HK-2 (cell line): ENCODE measurements at regions not wholly inside any gene's neighbourhood (a gene's known extent, or its start where the extent isn't known, plus 50 kb on each side); places are given as distances from the start of the nearest gene placed in this dataset.

Experiments used
- DNase-seq: peaks from one replicate; pipeline ENCODE4 v3.0.0-alpha.2; 2018; ENCODE audit not compliant: unreplicated experiment

DNA sequence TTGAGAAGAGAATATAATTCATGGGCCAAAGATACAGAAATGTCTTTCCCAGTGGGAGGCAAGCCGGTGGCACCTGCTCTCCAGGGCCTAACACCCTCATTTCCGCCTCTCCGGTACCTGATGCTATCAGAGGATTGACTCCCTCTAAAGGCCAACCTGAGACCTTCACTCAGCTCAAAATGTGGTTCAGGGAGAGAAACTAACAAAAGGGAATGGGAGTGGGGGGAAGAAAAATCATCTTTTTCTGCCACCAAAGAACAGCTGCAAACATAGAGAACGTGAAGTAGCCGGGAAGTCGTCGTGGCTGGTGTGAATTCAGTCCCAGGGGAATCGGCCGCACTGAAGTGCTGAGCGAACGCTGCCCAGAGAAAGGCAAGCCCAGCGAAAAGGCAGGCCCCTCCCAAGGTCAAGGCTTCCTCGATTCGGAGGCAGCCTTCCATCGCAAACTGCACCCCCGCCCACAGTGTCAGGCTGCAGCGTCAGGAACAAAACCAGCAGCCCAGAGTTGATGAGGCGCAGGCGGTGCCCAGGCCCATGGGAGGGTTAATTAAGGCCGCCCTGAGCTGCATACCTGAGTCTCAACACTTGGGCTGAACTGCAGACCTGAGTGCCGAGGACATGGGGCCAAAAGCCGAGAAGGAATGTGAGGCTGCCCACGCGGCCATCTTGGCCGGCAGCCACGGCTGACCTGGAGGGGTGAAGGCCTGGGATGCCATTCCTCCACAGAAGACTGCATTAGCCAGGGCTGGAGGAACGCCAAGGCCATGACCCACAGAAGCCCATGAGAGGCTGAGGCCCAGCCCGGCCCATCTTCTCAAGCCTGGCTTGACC lies 160.2 kb downstream of the PSMG1 start:
- DNase-seq: peak; percentile 20

DNA sequence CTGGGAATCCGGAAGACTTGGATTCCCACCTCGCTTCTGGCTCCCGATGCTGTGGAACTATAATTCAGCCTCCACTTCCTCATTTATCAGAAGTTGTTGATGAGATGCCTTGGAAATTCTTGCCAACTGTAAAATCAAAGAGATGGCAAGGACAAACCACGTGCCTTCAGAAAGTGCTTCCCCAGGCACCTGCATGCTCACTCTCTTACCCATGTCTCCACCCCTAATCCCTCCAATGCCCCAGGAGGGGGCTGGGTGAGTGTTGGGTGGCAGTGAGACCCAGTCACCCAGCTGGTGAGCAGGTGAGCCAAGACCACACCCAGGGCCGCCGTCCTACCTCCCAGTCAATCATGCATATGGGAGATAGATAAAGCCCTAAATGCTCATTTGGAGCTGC lies 160.8 kb downstream of the PSMG1 start:
- DNase-seq: no peak

DNA sequence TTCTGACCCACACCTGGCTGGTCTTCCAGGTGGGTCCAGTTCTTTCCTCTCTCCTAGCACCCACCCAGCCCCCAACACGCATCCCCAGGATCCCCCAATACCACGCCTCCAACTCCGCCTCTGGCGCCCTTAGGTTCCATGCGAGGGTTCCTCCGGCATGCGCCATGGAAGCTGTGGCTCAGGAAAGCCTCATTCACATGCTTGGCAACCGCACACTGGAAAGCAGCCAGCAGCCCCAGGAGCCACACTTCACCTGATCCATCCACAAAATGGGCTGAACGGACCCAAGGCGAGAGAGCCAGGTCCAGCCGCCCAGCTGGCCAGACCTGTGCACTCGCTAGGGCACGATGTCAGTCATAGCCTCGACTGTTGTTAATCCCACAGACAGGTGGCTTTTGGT lies 161.2 kb downstream of the PSMG1 start:
- DNase-seq: no peak

DNA sequence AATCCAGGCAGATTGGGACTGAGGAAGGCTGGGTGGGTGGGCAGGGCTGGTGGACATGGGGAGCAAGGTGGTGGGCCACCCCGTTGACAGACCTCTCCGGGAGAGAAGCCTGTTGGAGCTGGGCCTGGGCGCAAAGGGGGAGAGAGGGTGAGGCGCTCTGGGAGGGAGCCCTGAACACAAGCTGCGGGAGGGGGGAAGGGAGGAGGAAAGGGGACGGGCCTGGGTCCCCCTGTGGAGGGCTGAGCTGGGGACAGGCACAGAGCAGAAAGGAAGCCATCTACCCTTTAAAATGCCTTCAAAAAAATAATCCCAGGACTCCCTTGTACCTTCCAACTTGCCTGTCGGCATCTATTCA lies 161.8 kb downstream of the PSMG1 start:
- DNase-seq: no peak

DNA sequence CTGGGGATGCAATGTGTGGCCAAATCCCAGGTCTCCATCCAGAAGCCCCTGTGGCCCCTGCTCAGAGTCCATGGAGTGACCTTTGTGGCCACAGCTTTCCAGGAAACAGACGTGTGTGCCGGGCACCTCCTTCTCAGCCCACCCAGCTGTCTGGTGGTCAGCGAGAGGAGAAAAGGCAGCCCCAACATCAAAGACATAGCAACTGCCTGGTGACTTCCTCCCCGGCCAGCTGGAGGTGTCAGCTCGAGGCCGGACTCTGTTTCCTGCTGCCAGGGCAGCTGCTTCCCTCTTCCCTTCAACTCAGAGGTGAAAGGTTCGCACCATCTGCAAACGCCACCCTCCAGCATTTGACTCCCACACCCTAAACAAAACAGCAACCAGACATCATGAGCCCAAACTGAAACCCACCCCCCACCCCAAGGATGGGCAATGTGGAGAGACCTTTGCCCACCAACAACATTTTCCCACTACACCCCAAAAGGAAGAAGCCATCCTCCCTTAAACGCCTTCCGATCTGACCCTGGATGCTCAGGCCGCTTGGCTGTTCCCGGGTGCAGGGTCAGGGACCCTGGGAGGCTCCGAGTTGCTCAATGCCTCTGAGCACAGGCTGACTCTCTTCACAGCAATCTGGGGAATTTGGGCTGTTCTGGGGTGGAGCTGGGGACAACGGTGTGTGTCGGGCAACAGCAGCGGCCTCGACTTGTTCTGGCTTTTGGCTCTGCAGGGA lies 162.3 kb downstream of the PSMG1 start:
- DNase-seq: no peak

DNA sequence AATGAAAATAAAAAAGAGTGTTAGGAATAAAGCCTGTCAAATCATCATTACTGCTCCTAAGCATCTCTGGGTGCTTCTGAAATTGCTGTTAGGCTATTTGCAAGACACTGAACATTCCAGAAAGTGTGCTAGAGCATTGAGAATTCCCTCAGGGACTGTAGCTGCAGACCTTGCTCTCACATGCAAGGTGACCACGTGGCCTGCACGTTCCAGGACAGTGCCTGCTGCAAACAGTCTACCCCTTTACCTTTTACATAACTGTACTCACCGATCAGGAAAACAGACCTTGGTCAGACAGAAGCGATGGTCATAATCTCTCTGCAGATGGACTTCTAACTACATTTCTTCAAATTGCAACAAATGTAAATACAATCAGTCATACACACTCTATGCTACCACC lies 164.5 kb downstream of the PSMG1 start:
- no peak for DNase-seq

DNA sequence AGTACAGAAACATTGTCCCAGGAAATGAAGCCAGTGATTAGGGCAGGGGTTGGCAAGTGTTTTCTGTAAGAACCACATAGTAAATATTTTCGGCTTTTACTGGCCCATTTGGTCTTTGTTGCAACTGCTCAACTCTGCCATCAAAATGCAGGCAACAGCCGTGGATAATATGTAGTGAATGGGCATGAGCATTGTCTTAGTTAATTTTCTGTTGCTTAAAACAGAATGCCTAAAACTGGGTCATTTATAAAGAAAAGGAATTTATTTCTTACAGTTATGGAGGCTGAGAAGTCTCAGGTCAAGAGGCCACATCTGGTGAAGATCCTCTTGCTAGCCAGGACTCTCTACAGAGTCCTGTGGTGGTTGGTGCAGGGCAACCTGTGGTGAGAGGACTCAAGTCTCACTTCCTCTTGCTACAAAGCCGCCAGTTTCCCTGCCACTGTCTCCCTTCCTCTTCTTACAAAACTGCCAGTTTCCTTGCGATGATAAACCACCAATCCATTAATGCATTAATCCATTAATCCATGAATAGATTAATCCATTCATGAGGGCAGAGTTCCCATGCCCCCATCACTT lies 166.4 kb downstream of the PSMG1 start:
- DNase-seq: no peak

DNA sequence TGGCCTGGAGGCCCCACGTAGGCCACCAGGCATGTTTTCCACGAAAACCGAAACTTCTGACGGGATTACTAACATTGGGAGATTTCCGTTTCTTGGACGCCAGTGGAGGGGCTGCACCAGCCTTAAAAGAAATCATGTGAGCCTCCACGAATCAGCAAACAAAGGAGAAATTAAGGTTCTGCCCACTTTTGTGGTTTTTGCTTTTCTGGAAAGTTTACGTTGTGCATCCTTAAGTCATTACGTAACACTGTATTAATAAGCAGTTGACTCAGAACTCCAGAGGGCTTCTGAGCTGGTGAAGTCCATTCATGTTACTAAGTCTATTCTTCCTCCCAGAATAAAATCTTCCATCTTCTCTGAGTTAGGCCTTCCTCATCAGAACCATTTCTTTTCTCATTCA lies 168.5 kb downstream of the PSMG1 start:
- no peak for DNase-seq

DNA sequence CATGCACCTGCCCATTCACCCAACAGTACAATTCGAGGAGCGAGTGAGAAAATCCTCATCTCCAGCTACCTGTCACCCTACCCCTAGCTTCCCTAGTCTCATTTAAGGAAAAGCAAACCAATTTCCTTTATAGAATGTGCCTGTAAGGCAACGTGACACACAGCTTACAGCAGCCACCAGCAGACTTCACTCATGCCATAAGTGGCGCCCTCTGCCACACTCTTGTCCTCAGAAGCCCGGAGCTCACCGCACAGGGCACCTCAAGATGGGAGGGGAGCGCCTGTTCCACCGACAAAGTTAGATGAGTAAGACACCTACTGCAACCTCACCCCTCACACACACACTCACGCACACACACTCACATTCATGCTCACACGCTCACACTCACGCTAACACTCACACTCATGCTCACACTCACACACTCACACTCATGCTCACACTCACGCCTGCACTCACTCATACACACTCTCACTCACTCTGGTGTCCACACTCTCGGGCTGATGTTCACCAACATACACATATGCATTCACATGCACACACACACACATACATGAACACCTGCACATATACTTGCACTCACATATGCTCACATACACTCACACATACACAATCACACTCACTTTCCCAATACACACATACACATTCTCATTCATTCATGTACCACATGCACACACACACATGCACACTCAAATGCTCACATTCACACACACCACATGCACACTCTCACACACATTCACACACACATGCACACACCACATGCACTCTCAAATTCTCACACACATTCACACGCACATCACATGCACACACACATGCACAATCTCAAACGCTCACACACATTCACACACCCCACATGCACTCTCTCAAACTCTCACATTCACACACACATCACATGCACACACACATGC lies 170.7 kb downstream of the PSMG1 start:
- DNase-seq: no peak

DNA sequence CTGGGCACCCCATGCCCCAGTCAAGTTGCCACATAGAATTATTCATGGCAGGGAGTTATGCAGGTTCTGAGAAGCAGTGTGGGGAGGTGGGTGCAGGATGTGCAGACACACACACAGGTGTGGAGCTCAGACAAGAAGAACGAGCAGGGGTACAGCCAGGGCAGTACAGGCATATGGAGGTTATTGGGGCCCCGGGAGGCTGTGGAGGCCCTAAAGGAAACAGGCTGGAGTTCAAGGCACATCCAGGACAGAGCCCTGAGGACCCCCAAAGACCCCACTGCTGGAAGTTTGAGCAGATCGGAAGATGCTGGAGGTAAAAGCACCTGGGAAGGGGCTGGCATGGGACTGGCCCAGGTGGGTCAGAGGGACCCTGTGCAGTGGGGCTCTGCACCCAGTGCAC lies 171.3 kb downstream of the PSMG1 start:
- no peak for DNase-seq

DNA sequence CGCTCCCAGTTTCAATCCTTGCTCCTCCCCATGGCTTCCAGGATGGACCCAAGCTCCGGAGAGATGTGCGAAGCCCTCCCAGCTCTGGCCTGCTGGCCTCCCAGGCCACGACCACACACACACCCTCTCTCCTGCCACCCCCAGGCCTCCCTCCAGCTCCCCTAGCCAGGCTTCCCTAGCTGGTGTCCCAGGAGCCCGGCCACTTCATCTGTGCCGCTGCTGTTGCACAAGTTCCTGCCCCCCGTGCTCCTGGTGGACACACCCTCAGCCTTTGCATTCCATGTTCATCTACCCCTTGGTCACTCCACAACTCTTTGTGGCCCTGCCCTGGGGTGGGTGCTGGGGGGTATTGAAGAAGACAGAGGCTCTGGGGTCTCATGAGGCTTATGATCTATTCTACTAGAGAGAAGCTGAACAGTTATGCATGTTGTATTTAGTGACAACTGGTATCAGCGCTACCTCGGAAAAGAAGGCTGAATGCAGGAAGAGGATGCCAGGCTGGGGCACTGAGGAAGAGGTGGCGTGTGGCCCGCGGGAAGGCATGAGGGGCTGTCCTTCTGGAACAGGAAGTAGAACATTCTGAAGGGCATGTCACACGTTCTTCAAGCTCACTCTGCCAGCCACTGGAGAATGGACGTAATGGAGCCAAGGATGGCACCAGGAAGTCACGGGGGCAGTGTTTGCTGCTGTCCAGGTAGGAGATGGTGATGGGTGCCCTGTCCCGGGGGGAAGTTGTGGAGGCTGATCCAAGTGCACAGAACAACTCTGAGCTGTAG lies 172.4 kb downstream of the PSMG1 start:
- DNase-seq: no peak

DNA sequence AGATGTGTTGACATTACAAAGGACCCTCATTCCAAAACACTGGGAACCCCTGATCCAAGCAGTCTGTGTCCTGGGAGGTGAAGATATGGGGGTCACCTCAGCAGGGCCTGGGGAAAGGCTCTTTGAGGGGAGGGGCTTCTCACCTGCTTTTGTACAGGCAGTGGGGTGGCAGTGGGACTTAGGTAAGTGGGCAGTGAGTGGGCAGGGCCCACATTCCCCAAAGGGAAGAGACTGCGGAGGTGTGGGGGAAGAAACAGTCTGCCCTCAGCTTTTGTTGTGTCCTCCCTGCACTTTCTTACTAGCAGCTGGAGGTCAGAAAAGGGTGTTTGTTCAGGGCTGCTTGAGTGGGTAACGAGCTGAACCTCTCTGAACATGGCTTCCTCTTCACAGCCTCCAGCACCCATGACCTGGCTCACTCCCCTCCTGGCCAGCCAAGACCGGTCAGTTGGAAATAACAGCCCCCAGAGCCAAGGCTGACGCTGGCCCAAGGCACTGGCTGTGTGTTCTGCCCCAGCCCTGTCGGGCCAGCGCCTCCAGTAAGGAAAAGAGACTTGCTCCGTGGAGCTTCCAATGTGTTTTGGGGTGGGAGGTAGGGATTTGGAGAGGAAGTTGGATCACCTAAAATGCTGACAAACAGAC lies 173.5 kb downstream of the PSMG1 start:
- no peak for DNase-seq

DNA sequence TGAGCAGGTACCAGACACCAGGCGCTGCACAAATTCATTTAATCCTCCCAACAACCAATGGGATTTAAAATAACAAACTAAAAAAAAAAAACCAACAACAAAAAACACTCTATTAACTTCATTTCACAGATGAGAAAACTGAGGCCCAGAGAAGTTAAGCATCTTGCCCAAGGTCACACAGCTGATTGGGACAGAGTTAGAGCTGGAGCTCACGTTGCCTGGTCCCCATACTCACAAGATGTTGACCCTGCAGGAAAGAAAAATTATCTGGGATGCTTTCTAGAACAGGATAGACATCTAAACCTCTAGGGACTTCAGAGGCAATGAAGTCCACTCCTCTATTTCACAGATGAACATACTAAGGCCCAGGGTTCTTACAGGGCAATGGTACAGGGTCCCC lies 175.3 kb downstream of the PSMG1 start:
- no peak for DNase-seq

DNA sequence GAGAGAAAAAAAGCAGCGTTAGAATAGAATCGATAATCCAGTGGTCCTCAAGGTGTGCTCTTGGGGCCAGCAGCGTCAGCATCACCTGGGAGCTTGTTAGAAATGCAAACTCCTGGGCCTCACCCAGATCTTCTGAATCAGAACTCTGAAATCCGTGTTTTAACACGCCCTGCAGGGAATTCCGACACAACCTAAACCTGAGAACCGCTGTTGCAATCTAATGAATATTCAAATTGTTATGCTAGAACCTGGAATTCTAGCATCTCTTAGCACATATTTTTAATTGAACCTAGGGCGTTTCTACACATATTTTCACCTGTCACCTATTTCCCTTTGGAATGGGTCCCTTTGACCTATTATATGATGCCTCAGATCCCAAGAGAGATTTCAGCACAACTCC lies 175.7 kb downstream of the PSMG1 start:
- DNase-seq: no peak

DNA sequence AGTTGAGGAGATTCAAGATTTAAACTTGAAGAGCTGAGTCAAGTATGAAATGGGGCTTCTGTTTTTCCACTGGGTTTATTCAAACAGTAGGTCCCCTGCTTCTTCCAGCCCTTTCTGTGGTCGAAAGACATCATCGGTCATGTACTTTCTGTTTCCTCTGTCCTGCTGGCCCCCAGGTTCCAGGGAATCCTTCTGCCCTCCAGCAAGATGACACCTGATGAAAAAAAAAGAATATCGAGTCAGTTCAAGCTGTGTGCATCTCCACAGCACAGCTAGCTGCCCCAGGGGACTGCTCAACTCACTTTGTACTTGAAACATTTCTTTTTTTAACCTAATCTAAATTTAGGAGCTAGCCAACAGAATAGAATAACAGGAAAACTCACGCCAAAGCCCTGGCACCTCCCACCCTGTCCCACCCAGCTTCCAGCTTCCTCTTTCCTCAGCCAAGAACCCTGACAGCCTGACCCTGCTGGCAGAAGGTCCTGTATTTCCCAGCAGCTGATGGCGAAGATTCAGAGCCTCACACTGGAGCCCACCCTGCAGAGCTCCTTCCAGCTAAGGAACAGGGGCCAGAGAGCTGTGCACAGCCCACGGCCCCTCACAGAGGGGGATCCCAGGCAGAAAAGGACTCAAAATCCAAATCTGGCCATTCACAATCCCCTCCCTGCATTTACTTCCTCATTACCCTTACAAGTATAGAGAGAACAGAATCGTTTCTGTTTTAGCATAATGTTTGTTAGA lies 176.5 kb downstream of the PSMG1 start:
- no peak for DNase-seq

DNA sequence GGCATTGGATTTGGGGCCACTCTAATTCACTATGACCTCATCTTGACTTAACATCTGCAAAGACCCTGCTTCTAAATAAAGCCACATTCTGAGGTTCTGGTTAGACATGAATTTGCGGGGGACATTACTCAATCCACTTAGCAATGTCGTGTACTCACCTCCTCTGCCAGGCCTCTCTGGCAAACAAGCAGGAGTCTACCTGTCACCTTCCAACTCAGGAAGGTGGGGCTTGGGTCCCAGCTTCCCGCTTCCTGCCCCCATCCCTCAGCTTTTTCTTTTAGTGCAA lies 177.8 kb downstream of the PSMG1 start:
- no peak for DNase-seq

DNA sequence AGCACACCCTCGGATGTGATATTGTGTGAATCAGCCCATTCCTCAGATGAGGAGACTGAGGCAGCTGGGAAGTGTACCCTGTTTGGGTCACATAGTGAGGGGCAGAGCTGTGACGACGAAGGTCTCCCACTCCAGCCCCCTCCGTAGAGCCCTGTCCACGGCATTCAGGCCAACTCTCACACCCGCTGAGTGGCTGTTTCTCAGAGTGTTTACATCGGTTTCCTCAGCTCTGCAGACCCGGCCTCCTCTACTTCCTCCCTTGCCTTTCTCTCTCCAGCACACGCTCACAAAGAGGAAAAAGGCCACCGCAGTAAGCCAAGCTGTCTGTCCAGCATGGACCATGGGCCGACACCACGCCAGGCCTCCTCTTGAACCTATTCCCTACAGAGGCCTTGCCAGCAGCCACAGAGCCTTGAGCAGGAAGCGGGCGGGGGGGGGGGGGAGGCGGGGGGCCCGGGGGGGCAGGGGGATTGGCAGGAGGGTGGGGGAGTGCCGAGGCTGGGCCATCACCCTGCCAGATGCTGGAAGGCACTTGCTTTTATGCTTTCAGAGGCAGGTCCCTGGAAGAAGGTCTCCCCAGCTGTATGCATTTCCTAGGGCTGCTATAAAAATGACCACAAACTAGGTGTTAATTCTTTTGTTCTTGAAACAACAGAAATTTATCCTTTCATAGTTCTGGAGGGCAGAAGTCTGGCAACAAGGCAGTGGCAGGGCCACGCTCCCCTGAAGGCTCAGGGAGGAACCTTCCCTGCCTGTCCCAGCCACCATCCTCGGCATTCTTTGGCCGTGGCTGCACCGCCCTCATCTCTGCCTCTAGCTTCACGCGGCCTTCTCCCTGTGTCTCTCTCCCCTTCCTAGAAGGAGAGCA lies 178.4 kb downstream of the PSMG1 start:
- DNase-seq: no peak

DNA sequence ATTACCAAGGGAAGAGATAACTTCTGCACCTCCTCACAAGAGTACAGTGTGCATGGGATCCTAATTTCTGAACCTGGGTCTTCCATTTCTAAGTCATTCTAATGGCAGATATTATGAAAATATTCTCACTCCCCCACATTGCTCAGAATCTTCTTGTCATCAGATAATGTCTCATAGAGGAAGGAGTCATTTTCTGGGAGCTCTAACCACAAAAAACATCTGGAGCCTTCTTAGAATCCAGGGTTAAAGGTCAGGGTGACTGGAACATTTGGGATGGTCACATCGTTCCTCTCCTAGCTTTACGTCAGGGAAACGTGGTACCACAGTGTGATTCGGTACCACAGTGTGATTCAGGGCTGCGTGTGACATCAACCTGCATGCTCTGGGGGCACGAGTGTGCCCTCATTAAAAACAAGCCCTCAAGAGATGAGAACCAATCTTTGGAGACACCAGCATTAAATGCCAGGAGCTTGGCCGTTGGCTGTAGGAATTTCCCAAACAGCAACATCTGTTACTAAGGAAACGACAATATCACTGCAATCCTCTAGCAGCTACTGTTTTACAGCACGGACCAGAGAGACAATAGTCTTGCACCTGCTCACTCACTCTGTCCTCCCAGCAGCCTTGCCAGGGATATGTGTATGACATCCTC lies 179.1 kb downstream of the PSMG1 start:
- no peak for DNase-seq

DNA sequence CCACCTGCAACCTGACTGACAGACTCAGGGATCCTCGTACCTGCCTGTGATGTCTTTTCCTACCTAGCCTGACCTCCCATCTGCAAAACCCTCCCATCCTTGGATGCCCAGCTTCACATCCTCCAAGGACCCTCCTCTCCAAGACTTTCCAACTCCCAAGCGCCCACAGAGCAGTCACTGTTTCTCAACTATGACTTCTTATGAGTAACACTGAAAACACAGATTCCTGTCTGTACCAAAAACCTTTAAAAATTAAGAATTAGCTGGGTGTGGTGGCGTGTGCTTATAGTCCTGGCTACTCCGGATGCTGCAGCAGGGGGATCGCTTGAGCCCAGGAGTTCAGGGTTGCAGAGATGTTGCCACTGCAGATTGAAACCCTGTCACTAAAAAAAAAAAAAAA lies 181.9 kb downstream of the PSMG1 start:
- no peak for DNase-seq
